ENCODE measurements at regions not wholly inside any gene's neighbourhood (a gene's known extent, or its start where the extent isn't known, plus 50 kb on each side); places are given as distances from the start of the nearest gene placed in this dataset.
"Not testable (repeated sequence)": the region's sequence is repeated elsewhere in the genome, so short reads cannot be mapped to it uniquely, and the experiment has no call there.

- H3K9ac ChIP-seq (ENCODE audit: low read depth, low read length) = no peak overlapping the region
- no peak overlapping the region for H3K27ac ChIP-seq (ENCODE audit: low read depth, low read length)
- H3K36me3 ChIP-seq (ENCODE audit: control insufficient read depth, insufficient read depth, low read length) = no peaks in the 10 kb centered on the region
- no peak overlapping the region for H3K4me3 ChIP-seq (ENCODE audit: low read depth, low read length)
- no peaks in the 10 kb centered on the region for H3K27me3 ChIP-seq (ENCODE audit: control insufficient read depth, insufficient read depth, low read length)
- H3K4me1 ChIP-seq (ENCODE audit: control insufficient read depth, insufficient read depth, low read length) = no peaks in the 10 kb centered on the region
- H3K9me3 ChIP-seq (ENCODE audit: control insufficient read depth, insufficient read depth, low read length) = no peaks in the 10 kb centered on the region
Observed at GRCh38 chr10:108990441-108990840, 932.9 kb downstream of the XPNPEP1 start.

GRCh38 chr10:108989976-108990375 lies 933.3 kb downstream of the XPNPEP1 start:
- Histone ChIP-seq H3K9me3 (ENCODE audit: control insufficient read depth, insufficient read depth, low read length) (no peaks in the 10 kb centered on the region), H3K4me3 (ENCODE audit: low read depth, low read length) (no peak overlapping the region), H3K4me1 (ENCODE audit: control insufficient read depth, insufficient read depth, low read length) (no peaks in the 10 kb centered on the region), H3K27ac (ENCODE audit: low read depth, low read length) (no peak overlapping the region), H3K27me3 (ENCODE audit: control insufficient read depth, insufficient read depth, low read length) (no peaks in the 10 kb centered on the region), H3K36me3 (ENCODE audit: control insufficient read depth, insufficient read depth, low read length) (no peaks in the 10 kb centered on the region), H3K9ac (ENCODE audit: low read depth, low read length) (no peak overlapping the region)

- Histone ChIP-seq H3K4me3 (ENCODE audit: low read depth, low read length) (no peak overlapping the region), H3K9me3 (ENCODE audit: control insufficient read depth, insufficient read depth, low read length) (no peaks in the 10 kb centered on the region; the same call in none of the 2 replicates), H3K9ac (ENCODE audit: low read depth, low read length) (no peak overlapping the region), H3K4me1 (ENCODE audit: control insufficient read depth, insufficient read depth, low read length) (peaks cover 12% of the 10 kb centered on the region), H3K36me3 (ENCODE audit: control insufficient read depth, insufficient read depth, low read length) (no peaks in the 10 kb centered on the region), H3K27me3 (ENCODE audit: control insufficient read depth, insufficient read depth, low read length) (no peaks in the 10 kb centered on the region), H3K27ac (ENCODE audit: low read depth, low read length) (no peak overlapping the region)
Observed at GRCh38 chr10:108982159-108982558, 941.2 kb downstream of the XPNPEP1 start.

DNA sequence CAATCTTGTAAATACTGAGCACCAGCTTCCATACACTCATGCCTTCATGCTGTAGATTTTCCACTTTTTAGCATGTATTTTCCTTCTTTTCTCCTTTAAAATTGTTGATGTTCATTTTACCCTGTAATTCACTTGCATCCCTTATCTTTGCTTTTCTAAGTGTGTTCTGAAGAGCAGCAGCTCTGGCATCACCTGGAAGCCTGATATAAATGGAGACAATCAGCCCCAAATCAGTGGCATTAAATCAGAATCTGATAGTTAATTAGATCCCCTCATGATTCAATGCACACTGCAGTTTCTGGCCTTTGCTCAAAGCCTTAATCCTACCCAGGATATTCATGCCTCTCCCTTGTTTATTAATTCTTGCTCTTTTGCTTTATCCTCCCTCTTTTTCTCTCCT lies 942.4 kb downstream of the XPNPEP1 start:
- H3K9ac ChIP-seq (ENCODE audit: low read depth, low read length) = no peak overlapping the region
- no peaks in the 10 kb centered on the region; the same call in none of the 2 replicates for H3K9me3 ChIP-seq (ENCODE audit: control insufficient read depth, insufficient read depth, low read length)
- H3K36me3 ChIP-seq (ENCODE audit: control insufficient read depth, insufficient read depth, low read length) = no peaks in the 10 kb centered on the region
- H3K27me3 ChIP-seq (ENCODE audit: control insufficient read depth, insufficient read depth, low read length) = no peaks in the 10 kb centered on the region
- H3K4me3 ChIP-seq (ENCODE audit: low read depth, low read length) = no peak overlapping the region
- H3K4me1 ChIP-seq (ENCODE audit: control insufficient read depth, insufficient read depth, low read length) = peaks cover 12% of the 10 kb centered on the region
- H3K27ac ChIP-seq (ENCODE audit: low read depth, low read length) = no peak overlapping the region

DNA sequence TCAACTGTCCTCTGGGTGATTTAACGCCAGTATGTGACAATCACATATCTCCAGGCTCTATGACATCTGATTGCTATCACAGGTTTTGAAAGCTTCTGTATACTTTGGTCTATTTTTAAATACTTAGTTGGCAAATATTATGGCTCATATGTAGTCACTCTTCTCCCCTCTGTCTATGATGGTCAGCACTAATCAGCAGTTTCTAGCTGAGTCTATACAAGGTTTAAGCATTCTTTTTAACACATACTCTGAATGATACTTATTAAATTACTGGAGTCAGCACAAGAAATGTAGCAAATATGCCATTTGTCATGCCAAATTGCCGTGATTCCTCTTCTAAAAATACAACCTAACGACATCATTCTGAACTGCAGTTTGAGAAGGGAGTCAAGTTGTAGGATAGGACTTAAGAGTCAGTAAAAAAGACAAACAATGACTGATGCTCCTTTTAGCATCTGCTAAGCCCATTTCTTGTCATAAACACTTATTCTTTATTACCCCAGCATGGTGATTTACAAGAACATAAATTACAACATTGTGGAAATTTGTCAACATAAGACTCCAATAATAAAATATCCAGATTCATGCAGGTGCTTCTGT lies 947.8 kb downstream of the XPNPEP1 start:
- H3K27me3 ChIP-seq (ENCODE audit: control insufficient read depth, insufficient read depth, low read length) = no peaks in the 10 kb centered on the region
- H3K4me3 ChIP-seq (ENCODE audit: low read depth, low read length) = no peak overlapping the region
- no peak overlapping the region for H3K27ac ChIP-seq (ENCODE audit: low read depth, low read length)
- H3K4me1 ChIP-seq (ENCODE audit: control insufficient read depth, insufficient read depth, low read length) = no peaks in the 10 kb centered on the region
- no peaks in the 10 kb centered on the region; the same call in none of the 2 replicates for H3K9me3 ChIP-seq (ENCODE audit: control insufficient read depth, insufficient read depth, low read length)
- no peak overlapping the region for H3K9ac ChIP-seq (ENCODE audit: low read depth, low read length)
- H3K36me3 ChIP-seq (ENCODE audit: control insufficient read depth, insufficient read depth, low read length) = no peaks in the 10 kb centered on the region

DNA sequence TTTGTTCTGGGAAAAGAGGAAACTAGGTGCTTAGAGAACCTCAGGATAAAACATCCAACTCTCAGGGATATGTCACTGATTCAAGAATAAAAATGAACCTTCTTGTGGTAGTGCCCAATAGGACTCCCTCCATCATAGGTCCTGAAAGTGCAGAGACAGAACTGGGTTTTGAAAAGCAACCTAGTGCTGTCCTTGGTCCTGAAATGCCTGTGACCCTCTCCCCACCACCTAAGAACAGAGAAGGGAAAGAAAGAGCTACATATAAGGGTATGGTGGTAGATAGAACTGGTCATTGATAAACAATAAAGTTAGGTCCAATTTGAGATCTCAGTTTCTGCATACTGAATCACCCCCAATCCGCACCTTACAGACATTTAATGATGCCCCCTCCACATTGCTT lies 953.3 kb downstream of the XPNPEP1 start:
- no peaks in the 10 kb centered on the region for H3K9me3 ChIP-seq (ENCODE audit: control insufficient read depth, insufficient read depth, low read length)
- no peaks in the 10 kb centered on the region for H3K27me3 ChIP-seq (ENCODE audit: control insufficient read depth, insufficient read depth, low read length)
- no peak overlapping the region for H3K27ac ChIP-seq (ENCODE audit: low read depth, low read length)
- no peaks in the 10 kb centered on the region for H3K4me1 ChIP-seq (ENCODE audit: control insufficient read depth, insufficient read depth, low read length)
- H3K4me3 ChIP-seq (ENCODE audit: low read depth, low read length) = no peak overlapping the region
- no peaks in the 10 kb centered on the region for H3K36me3 ChIP-seq (ENCODE audit: control insufficient read depth, insufficient read depth, low read length)
- no peak overlapping the region for H3K9ac ChIP-seq (ENCODE audit: low read depth, low read length)

DNA sequence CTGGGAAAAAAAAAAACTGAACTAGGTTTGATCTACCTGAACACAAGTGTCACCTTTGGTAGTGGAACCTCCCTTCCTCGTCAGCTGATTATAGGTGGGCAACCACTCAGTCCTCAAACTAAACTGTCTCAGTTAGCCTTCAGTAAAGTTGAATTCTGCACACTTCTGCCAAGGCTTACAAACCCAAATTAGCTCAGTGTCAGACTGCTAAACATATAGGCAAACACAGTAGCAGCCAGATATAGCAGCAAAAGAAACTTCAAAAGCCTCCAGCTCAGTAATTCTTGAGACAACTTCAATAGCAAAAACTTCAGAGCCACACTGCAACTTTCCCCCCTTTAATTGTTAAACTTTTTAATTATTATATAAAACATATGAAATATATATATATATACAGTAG lies 956.9 kb downstream of the XPNPEP1 start:
- no peaks in the 10 kb centered on the region for H3K36me3 ChIP-seq (ENCODE audit: control insufficient read depth, insufficient read depth, low read length)
- H3K9ac ChIP-seq (ENCODE audit: low read depth, low read length) = no peak overlapping the region
- H3K4me3 ChIP-seq (ENCODE audit: low read depth, low read length) = no peak overlapping the region
- no peaks in the 10 kb centered on the region for H3K4me1 ChIP-seq (ENCODE audit: control insufficient read depth, insufficient read depth, low read length)
- no peaks in the 10 kb centered on the region for H3K27me3 ChIP-seq (ENCODE audit: control insufficient read depth, insufficient read depth, low read length)
- no peak overlapping the region for H3K27ac ChIP-seq (ENCODE audit: low read depth, low read length)
- no peaks in the 10 kb centered on the region for H3K9me3 ChIP-seq (ENCODE audit: control insufficient read depth, insufficient read depth, low read length)

GRCh38 chr10:108966005-108966404 lies 957.3 kb downstream of the XPNPEP1 start:
- no peaks in the 10 kb centered on the region for H3K36me3 ChIP-seq (ENCODE audit: control insufficient read depth, insufficient read depth, low read length)
- H3K9me3 ChIP-seq (ENCODE audit: control insufficient read depth, insufficient read depth, low read length) = no peaks in the 10 kb centered on the region

DNA sequence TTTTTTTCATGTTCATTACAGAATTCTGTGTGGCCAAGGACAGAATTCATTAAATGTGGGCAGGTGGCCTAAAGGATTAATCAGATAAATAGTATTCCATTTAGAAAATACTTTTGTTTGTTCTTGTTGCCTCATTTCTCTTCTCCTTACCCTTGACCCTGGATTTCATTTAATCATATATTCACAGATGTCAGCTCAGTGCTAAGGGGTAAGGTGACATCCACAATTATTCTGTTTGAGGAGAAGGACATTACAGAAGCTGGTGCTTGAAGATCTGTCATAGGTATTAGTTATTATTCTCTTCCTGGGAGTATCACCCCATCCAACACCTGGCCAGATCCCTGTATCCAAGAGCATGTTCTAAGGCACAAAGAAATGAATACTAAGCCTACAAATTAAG lies 961.1 kb downstream of the XPNPEP1 start:
- no peak overlapping the region for H3K9ac ChIP-seq (ENCODE audit: low read depth, low read length)
- H3K36me3 ChIP-seq (ENCODE audit: control insufficient read depth, insufficient read depth, low read length) = no peaks in the 10 kb centered on the region
- no peak overlapping the region for H3K27ac ChIP-seq (ENCODE audit: low read depth, low read length)
- H3K4me3 ChIP-seq (ENCODE audit: low read depth, low read length) = no peak overlapping the region
- H3K9me3 ChIP-seq (ENCODE audit: control insufficient read depth, insufficient read depth, low read length) = no peaks in the 10 kb centered on the region
- H3K27me3 ChIP-seq (ENCODE audit: control insufficient read depth, insufficient read depth, low read length) = no peaks in the 10 kb centered on the region
- no peaks in the 10 kb centered on the region for H3K4me1 ChIP-seq (ENCODE audit: control insufficient read depth, insufficient read depth, low read length)

More at GRCh38 chr10:108966005-108966404, 957.3 kb downstream of the XPNPEP1 start:
- H3K4me3 ChIP-seq (ENCODE audit: low read depth, low read length) = no peak overlapping the region
- H3K27me3 ChIP-seq (ENCODE audit: control insufficient read depth, insufficient read depth, low read length) = no peaks in the 10 kb centered on the region
- no peaks in the 10 kb centered on the region for H3K4me1 ChIP-seq (ENCODE audit: control insufficient read depth, insufficient read depth, low read length)
- H3K27ac ChIP-seq (ENCODE audit: low read depth, low read length) = no peak overlapping the region
- no peak overlapping the region for H3K9ac ChIP-seq (ENCODE audit: low read depth, low read length)

DNA sequence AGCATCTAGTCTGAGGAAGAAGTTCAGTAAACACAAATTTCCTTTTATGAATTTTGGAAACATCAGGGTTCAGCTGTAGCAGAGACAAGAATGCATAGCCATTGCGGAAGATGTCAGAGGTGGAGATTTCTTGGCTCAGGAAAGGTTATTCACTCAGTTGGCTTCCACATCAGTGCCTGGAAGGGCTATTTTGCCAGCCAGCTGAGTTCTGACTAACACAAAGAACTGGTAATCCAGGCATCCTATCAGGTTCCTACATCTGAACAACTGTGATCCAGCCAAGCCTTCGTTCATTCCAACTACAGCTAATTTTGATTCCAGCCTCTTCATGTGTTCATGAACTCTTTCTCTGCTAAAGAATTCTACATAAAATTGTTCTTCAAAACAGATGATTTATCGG lies 965.6 kb downstream of the XPNPEP1 start:
- H3K36me3 ChIP-seq (ENCODE audit: control insufficient read depth, insufficient read depth, low read length) = no peaks in the 10 kb centered on the region
- H3K4me3 ChIP-seq (ENCODE audit: low read depth, low read length) = no peak overlapping the region
- no peak overlapping the region for H3K27ac ChIP-seq (ENCODE audit: low read depth, low read length)
- no peaks in the 10 kb centered on the region for H3K4me1 ChIP-seq (ENCODE audit: control insufficient read depth, insufficient read depth, low read length)
- no peaks in the 10 kb centered on the region for H3K27me3 ChIP-seq (ENCODE audit: control insufficient read depth, insufficient read depth, low read length)
- no peak overlapping the region for H3K9ac ChIP-seq (ENCODE audit: low read depth, low read length)
- H3K9me3 ChIP-seq (ENCODE audit: control insufficient read depth, insufficient read depth, low read length) = no peaks in the 10 kb centered on the region

- no peaks in the 10 kb centered on the region for H3K4me1 ChIP-seq (ENCODE audit: control insufficient read depth, insufficient read depth, low read length)
- H3K9me3 ChIP-seq (ENCODE audit: control insufficient read depth, insufficient read depth, low read length) = no peaks in the 10 kb centered on the region
- H3K9ac ChIP-seq (ENCODE audit: low read depth, low read length) = no peak overlapping the region
- no peaks in the 10 kb centered on the region for H3K27me3 ChIP-seq (ENCODE audit: control insufficient read depth, insufficient read depth, low read length)
- no peak overlapping the region for H3K27ac ChIP-seq (ENCODE audit: low read depth, low read length)
- H3K36me3 ChIP-seq (ENCODE audit: control insufficient read depth, insufficient read depth, low read length) = no peaks in the 10 kb centered on the region
- no peak overlapping the region for H3K4me3 ChIP-seq (ENCODE audit: low read depth, low read length)
Observed at GRCh38 chr10:108956149-108956548, 967.2 kb downstream of the XPNPEP1 start.

DNA sequence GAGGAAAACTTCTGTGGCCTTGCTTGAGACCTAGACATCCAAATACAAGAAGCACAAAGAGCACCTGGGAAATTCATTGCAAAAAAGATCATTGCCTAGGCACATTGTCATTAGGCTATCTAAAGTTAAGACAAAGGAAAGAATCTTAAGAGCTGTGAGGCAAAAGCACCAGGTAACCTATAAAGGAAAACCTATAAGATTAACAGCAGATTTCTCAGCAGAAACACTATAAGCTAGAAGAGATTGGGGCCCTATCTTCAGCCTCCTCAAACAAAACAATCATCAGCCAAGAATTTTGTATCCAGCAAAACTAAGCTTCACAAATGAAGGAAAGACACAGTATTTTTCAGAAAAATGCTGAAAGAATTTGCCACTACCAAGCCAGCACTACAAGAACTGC lies 1003.3 kb downstream of the XPNPEP1 start:
- H3K4me3 ChIP-seq (ENCODE audit: low read depth, low read length); H3K27me3 ChIP-seq (ENCODE audit: control insufficient read depth, insufficient read depth, low read length); H3K27ac ChIP-seq (ENCODE audit: low read depth, low read length): not testable (repeated sequence)

More for the DNA sequence above, 1003.3 kb downstream of the XPNPEP1 start:
- H3K9me3 ChIP-seq (ENCODE audit: control insufficient read depth, insufficient read depth, low read length); H3K36me3 ChIP-seq (ENCODE audit: control insufficient read depth, insufficient read depth, low read length); H3K9ac ChIP-seq (ENCODE audit: low read depth, low read length); H3K4me1 ChIP-seq (ENCODE audit: control insufficient read depth, insufficient read depth, low read length): not testable (repeated sequence)

Measured in HUES48 (cell line).